AG20443 (cell line): ENCODE measurements at regions not wholly inside any gene's neighbourhood (a gene's known extent, or its start where the extent isn't known, plus 50 kb on each side); places are given as distances from the start of the nearest gene placed in this dataset.
"Not testable (repeated sequence)": the region's sequence is repeated elsewhere in the genome, so short reads cannot be mapped to it uniquely, and the experiment has no call there.

Experiments
- DNase-seq: peaks from one replicate; pipeline ENCODE4 v3.0.0; 2012; ENCODE audit warnings: low spot score, mixed read lengths

DNA sequence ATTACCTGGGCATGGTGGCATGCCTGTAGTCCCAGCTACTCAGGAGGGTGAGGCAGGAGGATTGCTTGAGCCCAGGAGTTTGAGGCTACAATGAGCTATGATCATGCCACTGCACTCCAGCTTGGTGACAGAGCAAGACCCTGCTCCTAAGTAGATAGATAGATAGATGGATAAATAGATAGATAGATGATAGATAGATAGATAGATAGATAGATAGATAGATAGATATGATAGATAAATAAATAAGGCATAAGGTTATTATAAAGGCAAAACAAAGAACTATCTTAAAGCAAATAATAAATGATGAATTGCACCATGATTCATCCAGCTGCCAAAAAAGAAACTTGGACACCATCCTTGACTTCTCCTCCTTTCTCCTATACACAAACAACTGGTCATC lies 82.0 kb upstream of the DLX6 start:
- DNase-seq, result not testable (repeated sequence)

DNA sequence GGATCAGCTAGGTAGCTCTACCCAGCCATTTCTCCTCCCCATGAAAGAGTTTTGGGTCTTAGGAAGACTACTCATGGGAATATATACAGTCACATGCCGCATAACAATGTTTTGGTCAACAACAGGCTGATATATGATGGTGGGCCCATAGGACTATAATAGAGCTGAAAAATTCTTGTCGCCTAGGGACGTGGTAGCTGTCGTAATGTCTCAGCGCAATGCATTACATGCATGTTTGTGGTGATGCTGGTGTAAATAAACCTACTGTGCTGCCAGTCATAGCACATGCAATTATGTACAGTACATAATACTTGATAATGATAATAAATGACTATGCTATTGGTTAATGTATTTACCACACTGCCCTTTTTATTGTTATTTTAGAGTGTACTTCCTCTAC lies 78.2 kb upstream of the DLX6 start:
- no peak for DNase-seq

DNA sequence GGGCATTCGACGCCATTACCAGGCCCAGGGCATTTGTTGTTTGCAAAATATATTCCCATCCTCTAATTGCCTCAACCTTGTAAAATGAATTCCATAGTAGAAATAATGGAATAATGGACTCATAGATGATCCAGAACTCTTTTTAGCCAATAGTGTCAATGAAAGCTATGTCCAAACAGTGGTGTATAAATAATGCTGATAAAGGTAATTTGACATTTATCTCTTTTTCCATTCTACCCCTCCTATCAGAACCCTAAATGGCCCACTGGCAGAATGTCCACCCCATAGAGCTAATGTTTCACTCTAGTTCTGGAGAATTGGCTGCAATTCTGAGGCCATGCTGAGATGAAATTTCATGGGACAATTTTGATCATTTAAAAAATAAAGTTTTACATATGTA lies 76.4 kb upstream of the DLX6 start:
- DNase-seq, result no peak

DNA sequence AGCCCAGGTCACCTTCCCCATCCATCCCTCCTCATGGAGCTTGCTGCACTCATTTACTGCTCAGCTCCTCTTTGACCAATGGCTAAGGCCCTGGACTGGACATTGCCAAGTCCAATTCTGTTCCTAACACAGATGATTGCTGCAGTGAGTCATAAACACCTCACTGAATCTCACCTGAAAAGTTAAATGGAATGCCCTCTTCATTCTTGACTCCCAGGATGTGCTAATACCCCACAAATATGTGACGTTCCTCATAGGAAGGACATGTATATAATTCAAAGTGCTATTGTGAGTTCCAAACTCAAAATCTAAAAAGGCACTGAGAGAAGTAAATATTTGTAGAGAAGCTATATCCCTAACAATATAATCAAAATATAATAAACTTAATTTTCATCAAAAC lies 73.5 kb upstream of the DLX6 start:
- DNase-seq, result no peak

- no peak for DNase-seq
Measured at GRCh38 chr7:96933067-96933645, 72.2 kb upstream of the DLX6 start.

DNA sequence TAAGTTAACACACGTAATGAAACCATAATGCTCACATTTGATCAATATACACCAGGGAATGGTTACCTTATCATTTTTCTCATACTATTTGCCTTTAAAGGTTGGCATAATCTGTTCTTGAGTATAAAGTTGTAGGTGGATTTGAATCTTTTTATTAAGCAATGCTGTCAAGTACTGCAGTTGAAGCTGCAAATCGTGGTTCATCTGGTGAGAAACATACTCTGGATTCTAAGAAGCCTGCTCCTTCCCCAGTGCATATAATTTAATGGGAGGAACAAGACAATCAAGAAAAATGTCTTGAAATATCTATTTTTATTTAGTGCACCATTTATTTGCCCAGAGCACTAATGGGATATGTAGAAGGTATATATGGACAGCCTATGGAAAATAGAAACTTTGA lies 68.7 kb upstream of the DLX6 start:
- DNase-seq, result no peak

DNA sequence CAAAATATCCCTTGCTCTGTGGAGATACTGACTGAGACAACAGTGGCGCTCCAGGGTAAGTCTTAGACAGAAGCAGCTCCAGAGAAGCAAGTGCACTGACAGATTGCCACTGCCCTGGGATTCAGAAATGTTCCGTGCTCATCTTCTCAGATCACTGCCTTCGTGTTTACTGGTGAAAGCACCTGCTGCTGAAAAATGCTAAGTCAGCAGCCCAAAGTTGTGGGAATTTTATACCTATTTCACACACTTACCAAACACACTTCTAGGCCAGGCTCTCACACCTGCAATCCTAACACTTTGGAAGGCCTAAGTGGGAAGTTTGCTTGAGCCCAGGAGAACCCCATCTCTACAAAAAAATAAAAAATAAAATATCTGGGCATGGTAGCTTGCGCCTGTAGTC lies 63.2 kb upstream of the DLX6 start:
- DNase-seq, result no peak

DNA sequence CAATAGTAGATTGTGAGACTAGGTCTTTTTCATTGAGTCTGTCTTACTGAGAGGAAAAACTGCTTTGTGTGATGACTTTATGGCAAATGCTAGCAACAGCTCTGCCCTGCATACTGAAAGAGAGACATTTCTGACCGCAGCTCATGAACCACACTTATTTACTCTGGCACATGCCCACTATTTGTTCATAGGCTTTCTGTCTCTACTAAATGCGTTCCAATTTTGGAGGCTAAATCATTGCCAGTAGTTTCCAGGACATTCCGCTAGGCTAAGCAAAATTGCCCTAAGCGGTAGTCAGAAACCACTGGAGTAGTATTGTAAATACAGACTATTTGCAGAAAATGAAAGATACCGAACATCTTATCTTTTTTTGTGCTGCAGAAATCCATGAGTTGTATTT lies 55.6 kb upstream of the DLX6 start:
- DNase-seq, result peak; percentile 49

DNA sequence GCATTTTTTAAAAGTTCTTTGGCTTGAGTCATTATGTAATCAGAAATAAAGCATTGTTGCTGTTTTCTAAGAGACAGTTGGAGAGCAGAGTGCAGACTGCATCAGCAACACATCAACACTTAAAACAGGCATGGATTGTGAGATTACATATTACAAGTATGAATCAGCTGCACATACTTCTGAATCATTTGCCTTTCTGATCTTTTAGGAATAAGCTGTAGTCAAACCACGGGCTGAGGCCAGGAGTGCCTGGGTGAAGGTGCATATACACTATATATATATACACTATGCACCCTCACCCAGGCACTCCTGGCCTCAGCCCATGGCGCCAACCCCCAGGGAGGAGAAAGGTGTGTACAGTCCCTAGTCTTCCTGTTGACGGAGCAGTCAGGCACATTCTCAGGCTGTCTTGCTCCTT lies 52.4 kb upstream of the DLX6 start:
- DNase-seq, result peak; percentile 57

DNA sequence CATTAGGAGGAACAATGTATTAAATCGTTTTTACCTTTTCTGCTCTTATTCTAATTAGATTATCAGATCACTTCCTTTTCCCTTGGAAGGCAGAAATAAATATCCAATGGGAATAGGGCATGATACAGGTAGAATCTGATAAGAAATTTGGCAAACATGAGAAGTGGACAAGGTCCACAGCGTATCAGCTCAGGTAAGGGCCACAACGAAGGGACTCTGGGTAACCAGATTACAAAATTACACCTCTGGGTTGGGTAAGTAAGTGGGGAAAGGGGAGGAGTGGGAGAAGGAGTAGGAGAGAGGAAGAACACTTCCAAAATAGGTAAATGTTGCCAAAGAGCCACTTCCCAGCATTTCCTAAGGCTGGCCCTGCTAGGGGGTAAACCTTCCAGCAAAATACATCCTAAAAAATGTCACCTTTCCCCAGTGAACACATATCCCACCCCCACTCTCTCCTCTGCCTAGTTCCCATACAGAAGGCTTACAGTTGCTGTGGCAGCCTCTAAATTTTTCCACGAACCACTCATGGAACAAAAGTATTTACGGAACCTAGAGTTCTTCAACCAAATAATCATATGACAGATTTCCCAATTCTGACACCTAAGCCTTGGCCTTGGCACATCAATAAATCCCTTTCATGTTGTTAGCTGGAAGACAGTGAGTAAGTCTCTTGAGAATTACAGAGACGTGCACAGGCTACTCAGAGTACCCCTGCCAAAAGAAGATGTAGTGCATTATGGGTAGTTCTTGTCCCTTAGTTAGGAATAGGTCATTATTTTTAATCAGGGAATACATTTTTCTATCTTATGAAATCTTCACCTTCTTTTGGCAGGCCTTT lies 51.5 kb upstream of the DLX6 start:
- DNase-seq, result peak; percentile 10
